ENCODE measurements at regions not wholly inside any gene's neighbourhood (a gene's known extent, or its start where the extent isn't known, plus 50 kb on each side); places are given as distances from the start of the nearest gene placed in this dataset.

DNA sequence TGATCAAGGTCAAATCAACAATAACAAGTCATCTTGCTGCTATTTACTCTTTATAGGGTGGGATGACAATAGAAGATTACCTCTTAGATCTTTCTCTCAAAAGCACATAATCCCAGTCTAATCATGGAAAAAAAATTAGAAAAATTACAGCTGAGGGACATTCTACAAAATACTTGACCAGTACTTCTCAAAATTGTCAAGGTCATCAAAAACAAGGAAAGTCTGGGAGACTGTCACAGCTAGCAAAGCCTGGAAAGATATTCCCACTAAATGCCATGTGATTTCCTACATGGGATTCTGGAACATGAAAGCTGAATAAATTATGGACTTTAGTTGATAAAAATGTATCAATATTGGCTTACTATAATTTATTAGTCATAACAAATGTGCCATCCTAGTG lies 276.2 kb downstream of the RNF144A start:
- Histone ChIP-seq H3T11ph (ENCODE audit: low read length) (no peak overlapping the region), H2BK20ac (ENCODE audit: low read depth, low read length, poor library complexity, severe bottlenecking) (no peak overlapping the region), H3K9me3 (ENCODE audit: control insufficient read depth, low read depth, low read length) (no peaks in the 10 kb centered on the region), H3K56ac (ENCODE audit: insufficient read length, low read depth, low read length) (no peak overlapping the region), H3K27ac (ENCODE audit: insufficient read length, low read depth, low read length) (no peak overlapping the region), H3K14ac (ENCODE audit: insufficient read depth, low read length) (no peak overlapping the region), H4K91ac (ENCODE audit: insufficient read length, low read depth, low read length) (no peak overlapping the region), H2AFZ (ENCODE audit: low read length) (no peak overlapping the region), H3K27me3 (ENCODE audit: insufficient read depth, low read length) (no peaks in the 10 kb centered on the region), H3K4me1 (ENCODE audit: insufficient read depth, low read length) (peaks cover 5% of the 10 kb centered on the region; the same call in 1 of the 2 replicates), H3K79me1 (ENCODE audit: insufficient read depth, low read depth, low read length, poor library complexity, severe bottlenecking) (no peaks in the 10 kb centered on the region), H3K4me2 (ENCODE audit: insufficient read depth, insufficient read length, low read length) (no peak overlapping the region), H4K5ac (ENCODE audit: insufficient read length, low read depth, low read length) (no peak overlapping the region), H3K4ac (ENCODE audit: low read depth, low read length) (no peak overlapping the region), H2BK5ac (ENCODE audit: insufficient read length, low read length) (no peak overlapping the region), H2BK12ac (ENCODE audit: insufficient read length, low read depth, low read length) (no peak overlapping the region), H4K8ac (replicated peaks; ENCODE audit: insufficient read length, low read depth, low read length) (no peak overlapping the region), H3K79me2 (ENCODE audit: insufficient read depth, low read length) (no peaks in the 10 kb centered on the region), H2BK120ac (ENCODE audit: low read depth, low read length, poor library complexity, severe bottlenecking) (no peak overlapping the region), H3K18ac (ENCODE audit: insufficient read length, low read depth, low read length) (no peak overlapping the region), H3K9ac (ENCODE audit: extremely low read depth, insufficient read length, low read length) (no peak overlapping the region), H2AK5ac (ENCODE audit: insufficient read length, low read length) (no peak overlapping the region), H4K20me1 (ENCODE audit: control insufficient read depth, insufficient read depth, insufficient read length) (no peaks in the 10 kb centered on the region), H3K23me2 (ENCODE audit: insufficient read length, low read depth, low read length, poor library complexity, severe bottlenecking) (no peaks in the 10 kb centered on the region), H2BK15ac (ENCODE audit: low read depth, low read length) (no peak overlapping the region), H3K23ac (ENCODE audit: insufficient read length, low read depth, low read length) (no peak overlapping the region)
- no peak overlapping the region for H3K4me3 Mint-ChIP-seq
- no peak overlapping the region for H3K27ac Mint-ChIP-seq
- DNase-seq, result no peak
- H3K9me3 Mint-ChIP-seq, result peaks cover 2% of the 10 kb centered on the region in 2 experiments; a peak in 2 of 5 replicates
- peaks cover 3% of the 10 kb centered on the region; the same call in 1 of the 2 replicates for H3K27me3 Mint-ChIP-seq (ENCODE audit: low read depth)
- peaks cover 8 to 19% of the 10 kb centered on the region in 2 experiments for H3K4me1 Mint-ChIP-seq
- H3K36me3 Mint-ChIP-seq (ENCODE audit: insufficient read depth in 1 of 3, low read depth in 3 of 3), result no peaks in the 10 kb centered on the region; a peak in 2 of 7 replicates
- TF ChIP-seq CTCF (conservative IDR thresholded peaks at IDR 0.05), result no peak

All from H9 (cell line).